Embryonic facial prominence (tissue), 1 donor: ENCODE measurements at regions not wholly inside any gene's neighbourhood (a gene's known extent, or its start where the extent isn't known, plus 50 kb on each side); places are given as distances from the start of the nearest gene placed in this dataset.

Experiments used
- DNase-seq: peaks from one replicate; pipeline ENCODE4 v3.0.0-alpha.2; 2016; ENCODE audit errors: extremely low spot score

GRCh38 chr17:63337579-63337978 lies 108.5 kb downstream of the CYB561 start:
- no peak for DNase-seq

- DNase-seq = no peak
Observed at GRCh38 chr17:63338272-63338671, 107.8 kb downstream of the CYB561 start.

- DNase-seq = no peak
Observed at GRCh38 chr17:63341276-63341675, 104.8 kb downstream of the CYB561 start.

- no peak for DNase-seq
Observed at GRCh38 chr17:63344383-63344782, 101.7 kb downstream of the CYB561 start.

DNA sequence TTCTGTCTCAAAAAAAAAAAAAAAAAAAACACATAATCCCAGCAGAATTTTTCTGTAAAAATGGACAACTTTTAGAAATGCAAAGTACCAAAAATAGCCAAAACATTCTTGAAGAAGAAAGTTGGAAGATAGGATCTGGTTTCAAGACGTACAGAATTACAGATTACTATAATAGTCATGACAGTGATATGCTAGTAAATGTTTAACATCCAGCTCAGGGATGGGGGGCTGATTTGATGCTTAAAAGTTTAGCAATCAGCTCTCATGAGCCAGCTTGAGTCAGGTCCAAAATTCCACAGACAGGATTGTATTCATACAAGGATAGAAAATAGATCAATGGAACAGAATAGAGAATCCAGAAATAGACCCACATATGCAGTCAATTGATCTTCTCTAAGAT lies 100.5 kb downstream of the CYB561 start:
- no peak for DNase-seq

GRCh38 chr17:63347475-63347874 lies 98.6 kb downstream of the CYB561 start:
- no peak for DNase-seq

- no peak for DNase-seq
Observed at GRCh38 chr17:63349478-63350000, 96.6 kb downstream of the CYB561 start.

DNA sequence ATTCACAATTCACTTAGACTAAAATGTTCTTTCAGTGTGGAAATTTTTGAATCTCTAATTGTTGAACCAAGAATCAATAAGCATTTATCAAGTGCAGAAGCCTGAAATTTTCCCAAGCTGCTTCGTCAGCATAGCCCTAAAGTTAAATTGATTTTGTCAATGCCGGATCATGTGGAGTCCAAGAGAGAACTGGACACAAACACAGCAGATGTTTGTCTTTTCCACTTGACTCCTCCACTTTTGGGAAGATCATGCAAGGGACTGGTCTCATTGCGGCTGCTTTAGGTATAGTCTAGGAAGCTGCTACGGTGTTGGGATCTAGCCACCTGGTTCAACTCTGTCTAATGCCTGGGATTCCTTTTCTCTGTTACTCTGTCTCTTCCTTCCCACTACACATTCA lies 95.7 kb downstream of the CYB561 start:
- DNase-seq = no peak

DNA sequence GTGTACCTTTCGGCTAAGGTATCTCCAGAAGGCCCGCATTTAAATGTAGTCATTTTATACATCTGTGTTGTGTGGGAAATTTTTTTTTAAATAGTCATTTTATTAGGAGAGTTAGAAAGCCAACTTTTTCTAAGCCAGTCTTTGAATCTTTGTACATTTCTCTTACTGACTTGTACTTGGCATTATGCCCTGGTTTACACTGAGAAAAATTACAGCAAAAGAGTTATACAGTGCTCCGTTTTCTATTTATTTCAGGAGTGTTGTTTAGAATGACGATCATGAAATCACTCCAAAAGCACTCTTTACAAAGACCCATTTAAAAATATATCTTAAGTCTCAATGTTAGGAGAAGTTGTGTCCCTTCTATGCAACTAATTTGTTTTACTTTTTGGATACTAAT lies 91.8 kb downstream of the CYB561 start:
- no peak for DNase-seq

- DNase-seq = no peak
Observed at GRCh38 chr17:63356337-63356757, 89.8 kb downstream of the CYB561 start.

DNA sequence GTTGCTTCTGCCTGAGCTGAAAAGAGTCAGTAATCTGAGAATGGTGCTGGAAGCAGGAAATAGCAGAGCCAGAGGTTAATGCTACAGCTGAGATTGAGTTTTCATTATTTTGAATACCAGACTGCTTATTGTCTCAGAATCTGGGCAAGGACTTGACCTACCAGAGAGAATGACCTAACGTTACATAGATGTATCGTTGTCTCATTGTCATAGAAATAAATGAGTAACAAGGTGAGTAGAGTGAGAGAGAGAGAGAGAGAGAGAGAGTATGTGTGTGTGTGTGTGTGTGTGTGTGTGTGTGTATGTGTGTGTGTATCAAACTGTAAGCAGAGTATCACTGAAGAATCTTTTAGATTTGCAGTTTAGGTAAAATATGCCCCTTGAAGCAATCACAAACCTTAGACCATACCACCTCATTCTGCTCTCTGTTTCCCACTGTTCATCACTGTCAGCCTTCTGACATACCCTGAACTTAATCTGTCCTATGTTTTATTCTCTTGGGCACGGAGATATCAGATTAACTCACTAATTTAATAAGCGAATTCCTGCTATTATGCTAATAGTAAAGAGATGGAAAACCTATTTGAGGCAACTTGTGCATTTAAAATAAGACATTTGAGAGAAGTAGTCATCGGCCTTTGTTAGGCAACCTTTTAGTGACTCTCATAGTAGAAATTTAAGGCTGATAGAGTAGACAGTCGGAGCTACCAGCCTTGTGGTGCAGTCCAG lies 87.8 kb downstream of the CYB561 start:
- no peak for DNase-seq

DNA sequence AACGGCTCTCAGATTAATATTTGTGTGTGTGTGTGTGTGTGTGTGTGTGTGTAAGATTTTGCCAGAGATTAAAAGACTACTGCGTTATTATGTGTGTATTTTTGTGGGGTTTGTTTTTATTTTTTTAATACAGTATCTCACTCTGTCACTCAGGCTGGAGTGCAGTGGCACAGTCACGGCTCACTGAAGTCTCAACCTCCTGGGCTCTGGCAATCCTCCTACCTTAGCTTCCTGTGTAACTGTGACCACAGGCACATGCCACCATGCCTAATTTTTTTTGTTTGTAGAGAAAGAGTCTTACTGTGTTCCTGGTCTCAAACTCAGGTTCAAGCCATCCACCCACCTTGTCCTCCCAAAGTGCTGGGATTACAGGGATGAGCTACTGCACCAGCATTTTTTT lies 87.2 kb downstream of the CYB561 start:
- no peak for DNase-seq

DNA sequence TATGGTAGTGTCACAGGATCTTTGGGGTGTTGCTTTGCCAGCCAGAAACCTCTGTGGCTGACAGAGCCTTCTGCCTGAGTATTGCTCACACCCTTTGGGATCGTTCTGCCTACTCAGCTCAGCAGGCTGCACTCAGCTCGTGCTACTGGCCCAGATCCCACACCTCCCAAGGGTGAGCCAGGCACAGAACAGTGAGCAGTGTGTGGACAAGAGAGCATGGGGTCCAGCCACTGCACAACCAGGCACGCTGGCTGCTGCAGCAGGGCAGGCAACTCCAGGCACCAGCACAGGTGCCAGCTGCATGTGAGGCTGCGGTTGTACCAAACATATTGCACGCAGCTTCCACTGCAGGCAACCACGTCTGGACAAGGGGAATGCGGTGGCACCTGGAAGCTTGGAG lies 84.9 kb downstream of the CYB561 start:
- no peak for DNase-seq

- DNase-seq = no peak
Observed at GRCh38 chr17:63362115-63362514, 84.0 kb downstream of the CYB561 start.

DNA sequence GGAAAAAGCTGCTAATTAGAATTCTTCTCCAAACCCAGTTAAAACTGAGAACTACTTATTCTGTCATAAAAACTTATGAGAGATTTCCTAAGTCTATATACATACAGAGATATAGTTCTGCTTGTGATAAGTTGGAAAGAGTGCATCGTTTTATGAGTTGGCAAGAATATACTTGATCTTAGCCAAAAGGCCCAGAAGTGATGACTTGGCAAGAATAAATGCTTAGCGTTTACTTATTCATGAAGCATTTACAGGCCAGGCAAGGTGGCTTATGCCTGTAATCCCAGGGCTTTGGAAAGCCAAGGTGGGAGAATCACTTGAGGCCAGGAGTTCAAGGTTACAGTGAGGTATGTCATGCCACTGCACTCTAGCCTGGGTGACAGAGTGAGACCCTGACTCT lies 81.7 kb downstream of the CYB561 start:
- no peak for DNase-seq

- DNase-seq = no peak
Observed at GRCh38 chr17:63364944-63365343, 81.2 kb downstream of the CYB561 start.

DNA sequence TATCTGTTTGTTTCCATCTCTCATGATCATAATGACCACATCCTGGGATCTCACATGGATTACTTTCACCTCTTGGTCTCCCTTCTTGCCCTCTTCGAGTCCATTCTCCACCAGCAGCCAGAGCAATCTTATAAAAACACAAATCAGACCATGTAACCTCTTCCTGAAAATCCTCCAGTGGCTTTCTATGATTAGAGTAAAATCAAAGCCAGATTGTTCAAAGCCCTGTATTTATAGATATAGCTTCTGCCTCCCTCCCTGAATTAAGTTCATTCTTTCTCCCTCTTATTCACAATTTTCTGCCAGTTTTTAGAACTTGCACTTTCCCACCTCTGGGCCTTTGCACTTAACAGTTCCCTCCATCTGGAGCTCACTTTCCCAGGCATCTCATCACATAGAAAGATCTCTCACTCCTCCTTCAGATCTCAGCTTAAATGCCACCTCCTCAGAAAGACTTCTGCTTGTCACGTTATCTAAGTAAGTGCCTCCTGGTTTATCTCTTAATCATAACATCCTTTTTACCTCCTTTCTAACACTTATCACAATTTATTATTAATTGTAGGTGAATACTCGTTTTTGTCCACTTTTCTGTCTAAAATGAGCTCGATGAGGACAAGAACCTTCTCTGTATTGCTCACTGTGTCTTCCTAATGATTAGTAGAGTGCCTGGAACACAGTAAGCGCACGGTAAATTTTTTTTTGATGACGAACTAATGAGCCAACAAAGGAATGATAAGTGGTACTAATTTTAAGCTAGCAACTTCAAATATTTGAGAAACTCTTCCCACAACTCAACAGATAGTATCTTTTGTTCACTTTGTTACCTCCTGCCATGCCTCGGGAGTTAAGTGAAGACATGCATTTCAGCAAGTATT lies 80.5 kb downstream of the CYB561 start:
- DNase-seq = no peak

GRCh38 chr17:63366241-63366566 lies 79.9 kb downstream of the CYB561 start:
- no peak for DNase-seq

- no peak for DNase-seq
Observed at GRCh38 chr17:63369233-63369632, 76.9 kb downstream of the CYB561 start.

GRCh38 chr17:63370696-63371095 lies 75.4 kb downstream of the CYB561 start:
- no peak for DNase-seq

GRCh38 chr17:63376949-63377348 lies 69.2 kb downstream of the CYB561 start:
- no peak for DNase-seq

- no peak for DNase-seq
Observed at GRCh38 chr17:63378411-63379375, 67.4 kb downstream of the CYB561 start.
